NCI-H345 treated with DMSO at 0.1 percent for 48 hours (cell line): ENCODE measurements at regions not wholly inside any gene's neighbourhood (a gene's known extent, or its start where the extent isn't known, plus 50 kb on each side); places are given as distances from the start of the nearest gene placed in this dataset.

Experiments
- DNase-seq: peaks from one replicate; lab custom pipeline; 2025; ENCODE audit not compliant: unreplicated experiment; lab: John Stamatoyannopoulos, UW

DNA sequence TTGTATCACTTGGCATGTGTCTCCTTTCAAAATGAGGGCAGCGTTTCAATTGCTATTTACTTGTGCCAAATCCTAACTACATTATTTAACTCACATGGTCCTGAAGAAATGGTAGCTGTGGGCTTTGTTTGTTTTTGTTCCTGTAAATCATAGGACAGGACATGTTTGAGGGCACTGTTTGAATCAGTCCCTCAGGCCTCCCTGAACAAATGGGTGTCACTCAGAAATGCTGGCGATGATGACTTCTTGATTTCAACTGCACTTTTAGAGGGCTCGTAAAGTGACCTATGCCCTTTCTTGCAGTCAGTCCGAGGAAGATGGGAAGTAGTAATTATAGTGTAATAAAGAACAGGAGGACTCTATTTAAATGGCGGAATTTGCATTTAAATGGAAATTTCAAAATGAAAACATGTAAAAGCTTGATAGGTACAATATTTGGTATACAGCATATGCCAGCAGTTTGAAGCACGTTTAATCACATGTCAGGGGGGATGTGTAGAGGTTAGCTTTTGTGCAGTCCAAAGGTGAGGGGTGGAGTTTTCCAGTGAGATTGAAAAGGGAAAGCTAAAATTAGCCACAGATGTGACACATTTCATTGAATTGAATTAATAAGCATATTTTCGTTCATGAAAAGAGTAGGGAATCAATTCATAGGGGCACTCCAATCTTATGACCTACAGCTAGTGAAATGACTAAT lies 1958.7 kb upstream of the IGFBP7 start:
- no peak for DNase-seq

DNA sequence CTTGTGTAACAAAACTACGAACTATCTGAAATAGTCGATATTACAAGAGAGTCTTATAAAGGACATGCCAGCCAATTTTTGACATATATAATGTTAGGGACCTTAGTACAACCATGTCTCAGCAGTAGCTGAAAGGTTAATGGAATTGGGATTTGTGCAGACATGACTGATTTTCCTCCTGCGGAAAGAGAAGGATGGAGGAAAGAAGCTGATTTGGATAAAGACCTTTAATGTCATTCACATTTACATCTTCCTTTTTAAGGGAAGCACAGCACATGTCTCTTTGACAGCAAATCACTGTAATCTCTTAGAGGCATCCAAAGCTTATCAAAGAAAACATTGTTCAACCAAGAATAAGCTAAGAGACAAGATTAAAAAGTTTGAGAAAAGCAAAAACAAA lies 1976.2 kb upstream of the IGFBP7 start:
- no peak for DNase-seq

DNA sequence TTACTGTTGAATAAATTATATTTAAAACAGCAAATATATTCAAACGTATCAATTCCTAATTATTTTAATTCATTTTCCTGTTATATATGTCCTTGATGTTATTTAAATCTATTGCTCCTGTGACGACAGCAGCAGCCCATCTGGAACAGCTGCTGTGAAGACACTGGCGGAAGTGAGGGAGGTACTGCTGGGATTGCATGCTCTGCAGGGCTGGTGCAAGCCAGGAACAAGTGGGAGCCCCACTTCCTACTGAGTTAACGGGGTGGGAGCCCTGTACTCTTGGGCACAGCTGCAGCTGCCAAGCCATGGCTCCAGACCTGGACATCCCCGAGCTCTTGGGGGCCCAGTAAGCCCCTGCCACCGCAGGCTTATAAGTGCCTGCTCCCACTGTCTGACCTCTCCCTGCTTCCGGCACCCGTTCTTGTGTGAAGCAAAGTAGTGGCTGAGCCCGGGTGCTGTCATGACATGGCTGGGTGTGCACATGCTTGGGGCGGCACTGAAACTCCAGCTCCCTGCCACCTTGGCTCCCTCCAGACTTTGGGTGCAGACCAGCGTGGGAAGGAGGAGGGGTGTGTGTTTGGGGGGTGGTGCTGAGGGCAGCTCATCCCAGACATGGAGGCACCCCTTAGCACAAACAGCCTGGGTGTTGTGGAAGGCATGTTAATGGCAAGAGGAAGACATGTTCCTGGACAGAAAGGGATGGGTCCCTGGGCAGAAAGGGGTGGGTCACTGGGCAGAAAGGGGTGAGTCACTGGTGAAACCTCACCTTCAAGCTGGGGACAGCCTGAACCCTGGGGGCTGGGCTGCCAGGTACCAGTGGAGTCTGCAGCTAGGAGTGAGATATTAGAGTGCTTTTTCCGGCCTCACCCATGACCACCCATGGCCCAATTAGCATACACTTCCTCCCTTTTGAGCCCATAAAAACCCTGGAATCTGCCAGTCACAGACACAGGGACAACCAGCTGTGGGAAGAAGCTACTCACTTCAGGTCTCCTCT lies 1981.3 kb upstream of the IGFBP7 start:
- no peak for DNase-seq

DNA sequence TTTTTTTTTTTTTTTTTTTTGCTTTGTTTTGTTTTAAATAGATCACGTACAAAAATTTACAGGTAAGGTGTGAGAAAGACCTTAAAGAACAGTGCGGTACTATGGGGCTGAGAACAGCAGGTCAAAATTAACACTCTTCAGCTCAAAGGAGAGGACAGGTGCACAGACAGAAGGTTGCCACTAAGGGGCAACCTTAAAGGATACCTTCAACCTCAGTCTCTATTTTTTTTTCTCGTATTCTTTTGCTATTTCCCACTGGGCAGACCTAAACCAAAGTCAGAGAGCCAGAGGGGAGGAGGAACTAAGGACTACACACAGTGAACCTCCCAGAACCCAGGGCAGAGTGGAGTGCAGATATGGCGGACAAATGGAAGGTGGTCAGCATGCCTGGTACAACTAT lies 1984.3 kb upstream of the IGFBP7 start:
- no peak for DNase-seq

DNA sequence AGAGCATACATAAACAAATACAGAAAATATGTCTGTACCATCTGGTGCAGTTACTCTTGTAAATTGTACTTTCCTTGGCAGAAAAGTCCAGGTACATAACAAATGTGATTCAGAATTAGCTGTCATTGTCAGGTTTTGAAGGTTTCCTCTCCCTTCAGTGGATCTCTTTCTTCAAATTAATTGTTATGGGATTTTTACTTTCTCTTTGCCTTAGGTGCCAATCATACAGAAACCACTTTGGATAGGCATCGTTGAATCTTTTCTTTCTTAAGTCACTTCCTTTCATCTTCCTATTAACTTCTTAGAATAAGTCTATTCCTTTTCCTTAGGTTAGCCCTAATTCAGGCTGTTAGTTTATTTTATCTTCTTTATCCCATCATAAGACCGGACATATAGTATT lies 1992.1 kb upstream of the IGFBP7 start:
- DNase-seq, result no peak

DNA sequence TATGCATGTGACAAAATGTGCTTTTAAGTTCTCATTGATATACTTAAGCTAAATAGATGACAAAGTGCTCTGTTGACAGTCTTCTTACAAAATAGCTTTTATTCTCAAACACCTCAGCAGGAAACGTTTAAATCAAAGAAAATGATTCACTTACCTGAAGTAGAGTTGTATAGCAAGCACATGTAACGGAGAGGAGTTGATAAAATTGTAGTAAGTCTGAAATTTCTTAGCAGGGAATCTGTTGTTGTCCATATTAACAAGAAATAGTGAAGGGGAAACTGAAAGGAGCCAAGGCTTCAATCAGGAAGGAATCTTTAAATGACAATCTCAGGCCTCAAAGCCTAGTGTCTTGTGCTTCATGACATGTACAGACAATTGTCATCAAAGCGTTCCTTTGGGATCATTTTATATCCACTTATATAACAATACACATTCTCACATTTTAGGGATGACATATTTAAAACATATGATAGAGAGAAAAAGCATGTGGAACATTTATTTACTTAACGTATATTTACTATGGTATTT lies 2010.2 kb upstream of the IGFBP7 start:
- no peak for DNase-seq

DNA sequence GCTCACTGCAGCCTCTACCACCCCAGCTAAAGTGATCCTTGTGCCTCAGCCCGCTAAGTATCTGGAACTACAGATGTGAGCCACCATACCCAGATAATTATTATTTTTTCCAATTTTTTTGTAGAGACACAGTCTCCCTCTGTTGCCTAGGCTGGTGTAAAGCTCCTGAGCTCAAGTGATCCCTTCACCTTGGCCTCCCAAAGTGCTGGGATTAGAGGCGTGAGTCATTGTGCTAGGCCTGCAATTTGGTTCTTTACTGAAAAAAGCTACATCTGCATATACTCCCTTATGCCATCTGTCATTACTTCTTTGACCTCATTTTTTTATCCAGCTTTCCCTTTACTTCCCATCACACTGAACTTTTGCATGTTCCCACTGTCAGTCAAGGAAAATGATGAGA lies 2012.4 kb upstream of the IGFBP7 start:
- DNase-seq, result no peak

DNA sequence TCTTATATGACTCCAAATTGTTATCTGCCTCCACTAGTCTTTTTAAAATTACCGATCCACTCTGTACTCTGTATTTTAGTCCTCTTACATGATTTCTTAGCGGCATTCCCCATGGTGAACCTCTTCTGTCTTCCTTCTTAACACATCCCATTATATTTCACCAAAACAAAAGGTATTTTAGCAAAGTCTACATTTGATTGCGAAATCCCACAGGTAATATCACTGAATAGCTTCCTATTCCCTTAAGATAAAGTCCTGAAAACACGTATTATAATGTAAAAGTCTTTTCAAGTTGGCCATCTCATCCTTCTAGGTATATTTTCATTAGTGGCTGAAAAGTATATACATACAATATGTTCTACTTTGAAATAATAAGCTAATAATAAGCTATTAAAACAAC lies 2016.0 kb upstream of the IGFBP7 start:
- no peak for DNase-seq

DNA sequence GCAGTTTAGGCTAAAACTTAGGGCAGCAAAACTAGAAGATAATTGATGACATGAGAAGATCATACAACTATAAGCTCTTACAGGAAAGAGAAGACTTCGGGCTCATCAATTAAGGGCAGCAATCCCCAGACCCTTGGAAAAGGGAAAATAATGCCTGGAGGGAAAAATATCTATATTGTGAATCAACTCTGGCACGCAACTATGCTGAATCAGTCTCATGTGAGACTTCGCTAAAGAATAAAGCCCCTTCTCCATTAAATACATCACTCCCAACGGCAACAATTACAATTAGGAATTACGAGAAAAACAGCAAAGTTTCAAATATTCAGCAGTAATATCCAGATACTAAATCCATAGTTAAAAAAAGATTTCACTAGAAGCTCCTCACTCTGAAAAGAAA lies 2016.8 kb upstream of the IGFBP7 start:
- DNase-seq, result no peak

DNA sequence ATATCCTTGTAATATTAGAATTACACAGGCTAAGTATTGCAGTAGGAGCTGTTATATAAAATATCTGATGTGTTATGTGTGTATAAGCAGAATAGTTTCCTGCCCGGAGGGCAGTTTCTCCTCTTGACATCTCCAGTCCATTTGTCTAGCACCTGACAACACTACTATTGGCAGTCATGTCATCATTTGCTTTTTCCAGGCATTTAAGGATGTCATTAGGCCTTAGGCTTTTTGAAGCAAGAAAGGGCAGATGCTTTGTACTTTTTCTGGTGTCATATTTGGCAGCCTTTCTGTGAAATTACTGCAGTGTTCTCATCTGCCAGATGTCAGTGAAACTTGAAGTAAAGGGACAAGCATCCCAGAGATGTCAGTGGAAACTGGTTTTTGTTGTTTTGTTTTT lies 2017.6 kb upstream of the IGFBP7 start:
- no peak for DNase-seq

DNA sequence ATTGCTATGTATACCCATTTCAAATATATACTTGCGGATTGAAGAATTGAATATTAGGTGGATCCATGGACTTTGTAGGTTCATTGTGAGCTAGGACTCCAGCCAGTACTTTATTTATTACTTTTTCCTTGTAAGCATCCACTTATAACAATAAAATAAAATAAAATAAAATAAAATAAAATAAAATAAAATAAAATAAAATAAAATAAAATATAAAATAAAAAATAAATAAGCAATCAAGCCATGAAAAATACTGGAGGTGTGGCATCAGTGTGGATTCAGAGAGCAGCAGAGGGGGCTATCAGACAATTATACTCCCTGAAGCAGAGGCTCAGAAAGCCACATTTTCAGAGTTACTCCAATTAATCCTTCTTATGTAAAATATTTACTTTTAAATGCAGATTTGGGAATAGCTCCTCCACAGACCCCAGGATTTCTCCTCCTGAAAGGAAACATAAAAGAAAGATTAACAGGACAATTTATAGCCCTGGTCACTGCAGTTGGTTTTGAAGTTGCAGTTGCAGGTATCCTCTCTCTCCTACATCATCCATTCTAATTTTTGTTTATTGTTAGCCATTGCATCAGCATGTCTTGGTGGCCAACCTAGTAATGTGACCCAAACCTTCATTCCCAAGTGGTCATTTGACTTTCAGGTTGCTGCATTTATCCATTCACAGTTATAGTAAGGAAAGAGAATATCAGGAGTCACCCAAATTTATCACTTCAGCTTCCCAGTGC lies 2025.2 kb upstream of the IGFBP7 start:
- no peak for DNase-seq

DNA sequence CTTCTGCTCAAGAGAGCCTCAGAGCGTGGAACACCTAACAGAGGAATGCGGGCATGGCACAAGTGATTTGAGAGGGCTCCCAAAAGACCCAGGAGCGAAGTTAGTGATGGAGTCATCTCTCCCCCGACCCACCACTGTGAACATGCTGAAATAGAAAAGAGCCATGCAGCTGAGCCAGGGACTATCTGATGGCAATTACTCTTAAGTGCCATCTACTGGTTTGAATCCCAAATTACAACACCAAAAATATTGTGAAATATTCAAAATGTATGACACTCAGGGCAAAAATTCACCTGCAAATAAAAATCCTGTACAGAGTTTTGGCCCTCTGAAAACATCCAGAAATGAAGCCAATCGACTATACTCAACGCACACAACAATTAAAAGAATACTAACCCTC lies 2038.9 kb upstream of the ADGRL3 start:
- no peak for DNase-seq

DNA sequence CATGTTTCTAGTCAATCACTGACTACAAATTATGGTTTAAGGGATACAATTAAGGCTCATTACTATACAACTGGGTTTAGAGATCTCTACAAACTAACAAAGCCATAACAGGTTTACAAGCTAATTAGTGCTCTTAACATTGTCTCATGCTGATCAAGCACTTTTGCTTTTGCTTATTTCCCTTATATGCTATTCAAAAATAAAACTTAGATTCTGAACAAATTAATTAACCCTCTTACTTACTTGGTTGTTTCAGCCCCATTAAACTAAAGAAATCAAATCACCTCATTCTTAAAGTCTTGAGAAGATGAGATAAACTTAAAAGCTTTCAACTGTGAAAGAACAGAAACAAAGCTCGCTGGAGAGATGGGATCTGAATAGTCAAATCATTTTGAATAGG lies 2024.5 kb upstream of the ADGRL3 start:
- DNase-seq, result no peak

DNA sequence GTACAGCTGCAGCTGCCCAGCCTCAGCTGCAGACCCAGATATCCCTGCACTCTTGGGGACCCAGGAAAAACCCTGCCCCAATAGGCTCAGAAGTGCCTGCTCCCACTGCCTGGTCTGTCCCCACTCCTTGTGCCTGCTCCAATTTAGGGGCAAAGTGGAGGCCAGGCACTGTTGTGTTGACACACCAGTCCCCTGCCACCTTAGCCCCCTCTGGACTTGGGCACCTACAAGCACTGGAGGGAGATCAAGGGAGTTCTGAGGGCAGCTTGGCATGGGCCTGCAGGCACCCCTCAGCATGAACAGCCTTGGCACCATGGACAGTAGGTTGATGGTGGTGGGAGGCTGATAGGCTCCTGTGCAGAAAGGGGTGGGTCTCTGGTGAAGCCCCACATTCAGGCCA lies 2020.8 kb upstream of the ADGRL3 start:
- no peak for DNase-seq

DNA sequence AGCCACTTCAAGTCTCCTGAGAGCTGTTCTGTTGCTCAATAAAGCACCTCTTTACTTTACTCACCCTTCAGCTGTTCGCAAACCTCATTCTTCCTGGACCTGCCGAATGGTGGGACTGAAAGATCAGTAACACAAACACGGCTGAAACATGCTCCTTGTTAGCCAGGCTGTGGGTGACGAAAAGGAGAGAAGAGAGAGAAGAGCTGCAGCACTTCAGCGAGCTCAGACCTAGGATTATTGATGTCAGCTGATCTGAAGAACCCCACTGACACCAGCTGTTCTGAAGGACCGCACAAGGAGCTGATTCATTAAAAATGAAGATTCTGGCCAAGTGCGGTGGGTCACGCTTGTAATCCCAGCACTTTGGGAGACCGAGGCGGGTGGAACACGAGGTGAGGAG lies 2020.0 kb upstream of the ADGRL3 start:
- no peak for DNase-seq

DNA sequence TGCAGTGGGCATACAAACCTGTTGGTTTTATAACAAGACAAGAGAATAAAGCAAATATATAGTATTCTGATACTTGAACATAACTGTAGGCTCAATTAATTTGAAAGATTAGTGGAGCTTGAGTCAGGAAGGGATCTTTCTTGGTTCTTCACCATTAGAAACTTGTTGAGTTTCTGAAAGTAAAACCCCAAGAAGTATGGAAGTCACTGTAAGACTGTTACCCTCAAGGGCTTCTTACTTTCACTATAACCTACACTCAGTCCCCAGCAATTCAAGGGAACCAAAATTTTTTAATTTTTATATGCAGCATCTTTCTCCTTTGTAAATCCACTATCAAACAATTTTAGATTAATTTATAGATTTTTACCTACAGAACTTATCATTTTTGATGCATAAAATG lies 2019.2 kb upstream of the ADGRL3 start:
- DNase-seq, result no peak

DNA sequence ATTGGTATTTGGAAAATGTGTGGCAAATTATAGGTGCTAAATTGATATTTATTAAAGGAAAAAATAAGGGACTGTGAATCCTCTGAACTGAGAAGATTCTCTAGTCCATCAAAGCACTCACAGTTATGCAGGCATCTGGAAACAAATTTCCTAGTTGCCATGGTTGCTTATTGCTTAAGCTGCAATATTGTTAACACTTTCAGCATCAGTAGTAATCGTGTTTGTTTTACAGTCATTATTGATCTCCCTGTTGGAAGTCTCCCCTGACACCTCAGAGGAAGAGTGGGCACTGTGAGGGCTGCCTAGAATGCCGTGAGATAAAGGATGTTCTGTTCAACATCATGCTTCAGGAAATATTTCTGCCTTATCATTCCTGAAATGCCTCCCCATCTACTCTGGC lies 2004.3 kb upstream of the ADGRL3 start:
- no peak for DNase-seq

DNA sequence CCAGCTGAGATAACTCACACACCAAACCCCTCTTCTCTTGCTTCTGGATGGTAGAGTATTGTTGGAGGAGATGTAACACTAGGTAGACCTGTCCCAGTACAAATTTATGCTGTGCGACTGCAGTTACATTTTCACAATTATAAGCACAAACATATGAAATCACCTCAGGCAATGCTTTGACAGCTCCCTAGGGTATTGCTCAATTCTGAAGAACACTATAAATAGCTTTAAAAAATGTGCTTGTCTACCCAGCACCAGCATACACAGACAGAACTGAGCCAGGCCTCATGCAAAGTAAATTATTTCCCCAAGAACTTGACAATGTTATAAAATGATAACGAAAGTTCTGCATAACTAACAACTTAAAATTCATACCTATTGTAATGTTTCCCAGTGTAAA lies 1999.1 kb upstream of the ADGRL3 start:
- no peak for DNase-seq

DNA sequence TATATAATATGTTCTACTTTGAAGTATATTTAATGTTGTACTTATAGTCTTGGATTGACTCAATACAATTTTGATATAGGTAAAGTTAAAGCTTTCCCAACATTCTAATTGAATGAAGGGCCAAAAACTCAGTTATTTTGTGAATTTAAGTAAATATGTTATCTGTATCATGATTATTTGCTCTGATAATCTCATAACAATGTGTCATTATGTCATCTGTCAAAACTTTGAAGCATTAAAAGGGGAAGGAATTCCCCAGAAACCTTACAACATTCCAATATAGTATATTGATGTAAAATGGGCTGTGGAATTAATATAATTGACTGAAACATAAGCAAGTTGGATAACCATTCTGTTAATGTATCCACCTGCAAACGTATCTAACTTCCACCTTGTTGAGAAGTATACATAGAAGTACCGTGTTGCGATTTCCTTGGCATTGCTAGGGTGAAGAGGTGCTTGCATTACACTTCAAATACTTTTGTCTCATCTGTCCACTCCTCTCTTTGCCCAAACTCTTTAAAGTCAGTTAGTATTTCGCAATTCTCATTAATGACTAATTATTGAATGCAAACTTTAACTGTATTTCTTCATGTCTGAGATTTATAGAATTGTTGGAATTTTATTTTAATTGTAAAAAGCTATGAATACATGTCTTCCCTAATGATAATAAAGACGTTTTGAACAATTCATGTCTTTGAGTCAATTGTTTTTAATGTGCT lies 1982.1 kb upstream of the ADGRL3 start:
- DNase-seq, result no peak

DNA sequence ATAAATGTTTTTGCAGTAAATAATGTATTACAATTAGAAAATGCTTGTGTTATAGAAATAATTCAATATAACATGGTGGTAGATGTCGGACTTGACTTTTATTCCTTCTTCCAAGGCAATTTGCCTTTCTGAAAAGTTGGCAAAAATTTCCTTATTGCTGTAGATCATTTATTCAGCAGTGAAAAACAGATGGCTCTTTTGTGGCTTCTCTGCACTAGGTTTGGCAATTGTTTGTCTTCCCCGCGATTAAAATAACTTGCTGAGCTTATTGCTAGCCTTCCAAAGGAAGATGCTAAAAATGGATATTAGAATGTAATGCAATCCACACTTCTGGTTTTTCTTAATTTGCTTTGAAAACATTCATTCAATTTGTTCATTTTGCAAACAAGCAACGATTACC lies 1977.9 kb upstream of the ADGRL3 start:
- no peak for DNase-seq
